Gastrocnemius medialis (tissue), 4 donors: ENCODE measurements at regions not wholly inside any gene's neighbourhood (a gene's known extent, or its start where the extent isn't known, plus 50 kb on each side); places are given as distances from the start of the nearest gene placed in this dataset.

Source experiments
- ATAC-seq, 2 donors: fragments of 150-250 bp; one replicate each; pipeline ENCODE4 v1.9.1; 2016
- DNase-seq, 2 donors: peaks; one replicate each; pipeline ENCODE4 v3.0.0-alpha.2; 2019
- H3K27ac ChIP-seq, 4 donors: fragments of 200-600 bp; sonication (generic); 1 replicate in 1 of 4; 2 replicates in 3 of 4; pipeline ENCODE4 v1.5.1; 2016 to 2018; ENCODE audit warnings: mild to moderate bottlenecking in 2 of 4, moderate library complexity in 1 of 4
- H3K27me3 ChIP-seq, 3 donors: fragments of 200-600 bp; sonication (generic) in 2 of 3; 1 replicate in 1 of 3; 2 replicates in 2 of 3; pipeline versions ENCODE4 v1.5.1 to v1.6.0; 2016 to 2019; ENCODE audit warnings: mild to moderate bottlenecking in 1 of 3, moderate library complexity in 1 of 3
- H3K36me3 ChIP-seq, 2 donors: fragments of 200-600 bp; sonication (generic) in 1 of 2; one replicate each; pipeline ENCODE4 v1.5.1; 2017 to 2018
- H3K4me1 ChIP-seq, 2 donors: fragments of 200-600 bp; sonication (generic) in 1 of 2; one replicate each; pipeline ENCODE4 v1.5.1; 2016 to 2017; ENCODE audit warnings: mild to moderate bottlenecking in 2 of 2
- H3K4me3 ChIP-seq, 4 donors: fragments of 200-600 bp; sonication (generic) in 3 of 4; 1 replicate in 1 of 4; 2 replicates in 3 of 4; pipeline ENCODE4 v1.5.1; 2016 to 2019; ENCODE audit warnings: mild to moderate bottlenecking in 2 of 4
- H3K9me3 ChIP-seq, 3 donors: fragments of 200-600 bp; sonication (generic) in 2 of 3; 1 replicate in 1 of 3; 2 replicates in 2 of 3; pipeline ENCODE4 v1.5.1; 2016 to 2019
- CTCF ChIP-seq, 5 experiments: fragments of 450-650 bp in 3 of 5; fragments of 200-600 bp in 2 of 5; sonication (generic) in 2 of 5; IDR thresholded peaks in 4 of 5; conservative IDR thresholded peaks in 1 of 5; 1 replicate in 4 of 5; 2 replicates in 1 of 5; pipeline ENCODE4 v1.5.1; 2016 to 2019; ENCODE audit warnings: antibody characterized with exemption in 5 of 5, mild to moderate bottlenecking in 3 of 5, moderate library complexity in 3 of 5
- POLR2A ChIP-seq, 2 donors: fragments of 450-650 bp; IDR thresholded peaks; one replicate each; pipeline ENCODE4 v1.6.1; 2017; ENCODE audit warnings: antibody characterized with exemption in 2 of 2, mild to moderate bottlenecking in 2 of 2, moderate library complexity in 2 of 2
- in situ Hi-C, 4 donors: fragments of 200-750 bp; cut with MboI; loops; one replicate each; pipeline versions ENCODE4 v1.15.0 to v1.8.0; 2017; ENCODE audit warnings: low sequenced_read_pairs in 4 of 4
- intact Hi-C: fragments of 100-400 bp; cut with DNase I; formaldehyde crosslinking; loops from one replicate; pipeline ENCODE4 v1.15.1; 2023; ENCODE audit warnings: low total_unique reads

GRCh38 chr18:60176259-60176658 lies 196.3 kb downstream of the MC4R start:
- no peak for DNase-seq
- intact Hi-C loops (no loop called here), in situ Hi-C loops (no loop called here)
- no peak overlapping the region for H3K4me3 ChIP-seq
- H3K9me3 ChIP-seq = no peaks in the 10 kb centered on the region
- no peaks in the 10 kb centered on the region for H3K36me3 ChIP-seq
- TF ChIP-seq POLR2A (IDR thresholded peaks at IDR 0.05) (no peak), CTCF (IDR thresholded peaks at IDR 0.05 in 4 of 5, conservative IDR thresholded peaks at IDR 0.05 in 1 of 5) (no peak)
- no peaks in the 10 kb centered on the region for H3K4me1 ChIP-seq
- H3K27me3 ChIP-seq = no peaks in the 10 kb centered on the region
- H3K27ac ChIP-seq = no peak overlapping the region
- ATAC-seq = no peak

GRCh38 chr18:60174832-60175231 lies 197.7 kb downstream of the MC4R start:
- intact Hi-C loops = no loop called here
- DNase-seq = no peak
- ATAC-seq = no peak

GRCh38 chr18:60172030-60172429 lies 200.5 kb downstream of the MC4R start:
- DNase-seq (no peak), ATAC-seq (no peak)
- TF ChIP-seq CTCF (IDR thresholded peaks at IDR 0.05 in 4 of 5, conservative IDR thresholded peaks at IDR 0.05 in 1 of 5) (no peak), POLR2A (IDR thresholded peaks at IDR 0.05) (no peak)
- in situ Hi-C loops = no loop called here
- Histone ChIP-seq H3K27ac (no peak overlapping the region), H3K4me3 (no peak overlapping the region), H3K9me3 (no peaks in the 10 kb centered on the region), H3K36me3 (no peaks in the 10 kb centered on the region), H3K4me1 (no peaks in the 10 kb centered on the region), H3K27me3 (no peaks in the 10 kb centered on the region)
- intact Hi-C loops = no loop called here

More at GRCh38 chr18:60174832-60175231, 197.7 kb downstream of the MC4R start:
- TF ChIP-seq POLR2A (IDR thresholded peaks at IDR 0.05) = no peak
- no peak for TF ChIP-seq CTCF (IDR thresholded peaks at IDR 0.05 in 4 of 5, conservative IDR thresholded peaks at IDR 0.05 in 1 of 5)
- Histone ChIP-seq H3K4me1 (no peaks in the 10 kb centered on the region), H3K27me3 (no peaks in the 10 kb centered on the region), H3K36me3 (no peaks in the 10 kb centered on the region), H3K9me3 (no peaks in the 10 kb centered on the region), H3K4me3 (no peak overlapping the region), H3K27ac (no peak overlapping the region)
- in situ Hi-C loops = no loop called here

- no peak for DNase-seq
- Histone ChIP-seq H3K36me3 (no peaks in the 10 kb centered on the region), H3K4me3 (no peak overlapping the region), H3K27ac (no peak overlapping the region), H3K9me3 (no peaks in the 10 kb centered on the region), H3K4me1 (no peaks in the 10 kb centered on the region), H3K27me3 (no peaks in the 10 kb centered on the region)
- intact Hi-C loops (no loop called here), in situ Hi-C loops (no loop called here)
- no peak for ATAC-seq
- TF ChIP-seq POLR2A (IDR thresholded peaks at IDR 0.05) (no peak), CTCF (IDR thresholded peaks at IDR 0.05 in 4 of 5, conservative IDR thresholded peaks at IDR 0.05 in 1 of 5) (no peak)
Observed at GRCh38 chr18:60163622-60164021, 209.0 kb downstream of the MC4R start.

GRCh38 chr18:60162388-60162787 lies 210.2 kb downstream of the MC4R start:
- Histone ChIP-seq H3K27me3 (no peaks in the 10 kb centered on the region), H3K4me1 (no peaks in the 10 kb centered on the region), H3K27ac (no peak overlapping the region), H3K36me3 (no peaks in the 10 kb centered on the region), H3K9me3 (no peaks in the 10 kb centered on the region), H3K4me3 (no peak overlapping the region)
- no peak for DNase-seq
- intact Hi-C loops (no loop called here), in situ Hi-C loops (no loop called here)
- ATAC-seq = no peak
- no peak for TF ChIP-seq CTCF (IDR thresholded peaks at IDR 0.05 in 4 of 5, conservative IDR thresholded peaks at IDR 0.05 in 1 of 5)
- TF ChIP-seq POLR2A (IDR thresholded peaks at IDR 0.05) = no peak
